Adrenal gland (tissue), 5 donors: ENCODE measurements at regions not wholly inside any gene's neighbourhood (a gene's known extent, or its start where the extent isn't known, plus 50 kb on each side); places are given as distances from the start of the nearest gene placed in this dataset.

ENCODE experiments used
- POLR2A ChIP-seq, 2 donors: fragments of 450-650 bp; IDR thresholded peaks; one replicate each; pipeline ENCODE4 v1.6.1; 2017; ENCODE audit warnings: antibody characterized with exemption in 2 of 2, mild to moderate bottlenecking in 2 of 2, moderate library complexity in 1 of 2
- TF ChIP-seq, protein P1 (sequence below), 6 experiments: fragments of 450-650 bp in 4 of 6; fragments of 200-600 bp in 2 of 6; sonication (generic) in 1 of 6; IDR thresholded peaks; 1 replicate in 5 of 6; 2 replicates in 1 of 6; pipeline versions ENCODE4 v1.5.1 to v1.8.0; 2016 to 2021; ENCODE audit warnings: antibody characterized with exemption in 6 of 6, mild to moderate bottlenecking in 2 of 6, moderate library complexity in 1 of 6
- donor health status: DM: no; HTN: no; CAD: no.

- TF ChIP-seq, protein P1, sequence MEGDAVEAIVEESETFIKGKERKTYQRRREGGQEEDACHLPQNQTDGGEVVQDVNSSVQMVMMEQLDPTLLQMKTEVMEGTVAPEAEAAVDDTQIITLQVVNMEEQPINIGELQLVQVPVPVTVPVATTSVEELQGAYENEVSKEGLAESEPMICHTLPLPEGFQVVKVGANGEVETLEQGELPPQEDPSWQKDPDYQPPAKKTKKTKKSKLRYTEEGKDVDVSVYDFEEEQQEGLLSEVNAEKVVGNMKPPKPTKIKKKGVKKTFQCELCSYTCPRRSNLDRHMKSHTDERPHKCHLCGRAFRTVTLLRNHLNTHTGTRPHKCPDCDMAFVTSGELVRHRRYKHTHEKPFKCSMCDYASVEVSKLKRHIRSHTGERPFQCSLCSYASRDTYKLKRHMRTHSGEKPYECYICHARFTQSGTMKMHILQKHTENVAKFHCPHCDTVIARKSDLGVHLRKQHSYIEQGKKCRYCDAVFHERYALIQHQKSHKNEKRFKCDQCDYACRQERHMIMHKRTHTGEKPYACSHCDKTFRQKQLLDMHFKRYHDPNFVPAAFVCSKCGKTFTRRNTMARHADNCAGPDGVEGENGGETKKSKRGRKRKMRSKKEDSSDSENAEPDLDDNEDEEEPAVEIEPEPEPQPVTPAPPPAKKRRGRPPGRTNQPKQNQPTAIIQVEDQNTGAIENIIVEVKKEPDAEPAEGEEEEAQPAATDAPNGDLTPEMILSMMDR (IDR thresholded peaks at IDR 0.05): no peak
- no peak for TF ChIP-seq POLR2A (IDR thresholded peaks at IDR 0.05)
Observed at GRCh38 chr2:52345082-52345481, 1313.2 kb upstream of the NRXN1 start.
